ENCODE measurements at regions not wholly inside any gene's neighbourhood (a gene's known extent, or its start where the extent isn't known, plus 50 kb on each side); places are given as distances from the start of the nearest gene placed in this dataset.
"Not testable (repeated sequence)": the region's sequence is repeated elsewhere in the genome, so short reads cannot be mapped to it uniquely, and the experiment has no call there.

DNA sequence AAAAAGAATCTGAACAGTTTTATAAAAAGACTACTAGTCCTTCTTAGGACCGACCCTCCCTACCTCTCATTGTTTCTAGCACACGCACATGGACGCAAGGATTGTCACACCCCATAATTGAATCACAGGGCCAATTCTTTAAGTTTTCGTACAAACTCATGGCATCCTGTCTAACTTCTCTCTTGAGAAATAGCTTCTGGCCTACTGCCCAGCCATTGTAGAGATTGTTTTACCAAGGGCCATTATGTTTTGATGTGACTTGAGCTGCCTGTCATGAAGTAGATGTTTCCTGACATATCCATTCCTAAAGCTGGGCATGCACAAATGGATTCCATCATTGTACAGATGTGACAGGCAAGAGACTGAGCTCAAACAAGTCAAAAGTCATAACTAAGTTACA is 1672.1 kb upstream of the C9orf72 start:
- TF ChIP-seq POLR2A (IDR thresholded peaks at IDR 0.05) (no peak), CTCF (IDR thresholded peaks at IDR 0.05) (no peak)
- Histone ChIP-seq H3K4me3 (no peak overlapping the region), H3K9me3 (no peaks in the 10 kb centered on the region), H3K36me3 (no peaks in the 10 kb centered on the region), H3K27me3 (no peaks in the 10 kb centered on the region), H3K4me1 (no peaks in the 10 kb centered on the region), H3K27ac (no peak overlapping the region)
- intact Hi-C loops (cut with DNase I), result no loop called here
- WGBS (ENCODE audit: insufficient coverage, low coverage, low lambda C conversion rate, missing lambda C conversion rate), result 56% methylated on average over 4 of the region's 4 CpGs
- no peak for ATAC-seq
- no peak for DNase-seq

DNA sequence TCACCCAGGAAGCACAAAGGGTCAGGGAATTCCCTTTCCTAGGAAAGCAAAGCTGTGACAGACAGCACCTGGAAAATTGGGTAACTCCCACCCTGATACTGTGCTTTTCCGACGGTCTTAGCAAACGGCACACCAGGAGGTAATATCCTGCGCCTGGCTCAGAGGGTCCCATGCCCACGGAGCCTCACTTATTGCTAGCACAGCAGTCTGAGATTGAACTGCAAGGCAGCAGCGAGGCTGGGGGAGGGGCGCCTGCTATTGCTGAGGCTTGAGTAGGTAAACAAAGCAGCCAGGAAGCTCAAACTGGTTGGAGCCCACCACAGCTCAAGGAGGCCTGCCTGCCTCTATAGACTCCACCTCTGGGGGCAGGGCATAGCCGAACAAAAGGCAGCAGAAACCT is 1697.1 kb upstream of the C9orf72 start:
- ATAC-seq; intact Hi-C loops (cut with DNase I); H3K4me3 ChIP-seq; H3K27me3 ChIP-seq; H3K9me3 ChIP-seq; H3K27ac ChIP-seq; H3K36me3 ChIP-seq; DNase-seq; H3K4me1 ChIP-seq: not testable (repeated sequence)
- no CpG with 5 or more reads among the region's 8 CpGs for WGBS (ENCODE audit: insufficient coverage, low coverage, low lambda C conversion rate, missing lambda C conversion rate)

DNA sequence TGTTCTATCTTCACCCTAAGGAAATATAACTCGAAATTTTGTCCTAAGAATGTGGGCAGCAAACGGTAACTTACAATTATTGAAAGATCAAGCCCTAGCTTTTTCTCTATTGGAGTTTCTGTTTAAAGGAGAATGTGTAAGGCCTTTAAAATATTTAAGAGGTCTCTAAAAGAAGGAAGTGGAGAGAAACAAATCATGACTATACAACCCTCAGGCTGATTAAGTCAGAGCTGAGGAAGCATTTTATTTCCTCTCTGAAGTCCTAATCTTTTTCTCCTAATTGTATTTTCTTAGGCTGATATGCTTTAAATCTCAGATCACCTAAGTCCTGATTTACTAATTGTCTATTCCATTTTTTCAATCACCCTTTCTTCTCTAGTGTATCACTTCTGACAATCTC is 1708.8 kb upstream of the C9orf72 start:
- H3K4me3 ChIP-seq, result no peak overlapping the region
- no peaks in the 10 kb centered on the region for H3K27me3 ChIP-seq
- TF ChIP-seq POLR2A (IDR thresholded peaks at IDR 0.05) (no peak), CTCF (IDR thresholded peaks at IDR 0.05) (no peak)
- H3K36me3 ChIP-seq, result no peaks in the 10 kb centered on the region
- no peak overlapping the region for H3K27ac ChIP-seq
- H3K9me3 ChIP-seq, result no peaks in the 10 kb centered on the region
- intact Hi-C loops (cut with DNase I), result no loop called here
- no peaks in the 10 kb centered on the region for H3K4me1 ChIP-seq
- DNase-seq, result no peak
- 29% methylated on average over 2 of the region's 2 CpGs for WGBS (ENCODE audit: insufficient coverage, low coverage, low lambda C conversion rate, missing lambda C conversion rate)
- no peak for ATAC-seq

GRCh38 chr9:29285818-29286217 is 1712.5 kb upstream of the C9orf72 start:
- intact Hi-C loops (cut with DNase I), result no loop called here
- no peak overlapping the region for H3K4me3 ChIP-seq
- WGBS (ENCODE audit: insufficient coverage, low coverage, low lambda C conversion rate, missing lambda C conversion rate), result 21% methylated on average over 3 of the region's 3 CpGs

GRCh38 chr9:29289365-29289764 is 1716.1 kb upstream of the C9orf72 start:
- Histone ChIP-seq H3K9me3 (no peaks in the 10 kb centered on the region), H3K4me1 (no peaks in the 10 kb centered on the region), H3K36me3 (no peaks in the 10 kb centered on the region), H3K27me3 (no peaks in the 10 kb centered on the region), H3K27ac (no peak overlapping the region), H3K4me3 (no peak overlapping the region)
- ATAC-seq (no peak), DNase-seq (no peak)
- TF ChIP-seq POLR2A (IDR thresholded peaks at IDR 0.05), result no peak
- no peak for TF ChIP-seq CTCF (IDR thresholded peaks at IDR 0.05)
- intact Hi-C loops (cut with DNase I), result no loop called here
- WGBS (ENCODE audit: insufficient coverage, low coverage, low lambda C conversion rate, missing lambda C conversion rate), result 28% methylated on average over 4 of the region's 4 CpGs

More at GRCh38 chr9:29285818-29286217, 1712.5 kb upstream of the C9orf72 start:
- DNase-seq (no peak), ATAC-seq (no peak)
- no peaks in the 10 kb centered on the region for H3K27me3 ChIP-seq
- TF ChIP-seq CTCF (IDR thresholded peaks at IDR 0.05), result no peak
- TF ChIP-seq POLR2A (IDR thresholded peaks at IDR 0.05), result no peak
- H3K9me3 ChIP-seq, result no peaks in the 10 kb centered on the region
- no peaks in the 10 kb centered on the region for H3K36me3 ChIP-seq
- H3K4me1 ChIP-seq, result no peaks in the 10 kb centered on the region
- H3K27ac ChIP-seq, result no peak overlapping the region

Measured in right lobe of liver (tissue), 6 donors.